ENCODE measurements at regions not wholly inside any gene's neighbourhood (a gene's known extent, or its start where the extent isn't known, plus 50 kb on each side); places are given as distances from the start of the nearest gene placed in this dataset.

DNA sequence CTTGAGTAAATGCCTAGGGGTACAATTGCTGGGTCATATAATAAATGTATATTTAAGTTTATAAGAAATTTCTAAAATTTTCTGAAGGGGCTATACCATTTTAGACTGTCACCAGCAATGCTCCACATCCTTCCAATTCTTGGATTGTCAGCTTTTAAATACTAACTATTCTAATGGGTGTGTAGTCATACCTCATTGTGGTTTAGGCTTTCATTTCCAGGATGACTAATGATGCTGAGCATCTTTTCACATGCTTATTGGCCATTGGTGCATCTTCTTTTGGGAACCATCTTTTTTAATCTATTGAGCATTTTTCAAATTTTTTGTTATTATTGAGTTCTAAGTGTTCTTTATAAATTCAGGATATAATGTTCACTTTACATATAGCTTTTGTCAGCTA is 52.5 kb upstream of the CORO2B start:
- TF ChIP-seq FOS (IDR thresholded peaks at IDR 0.05; ENCODE audit: borderline replicate concordance, insufficient read depth, low read length) (no peak), POLR2AphosphoS5 (IDR thresholded peaks at IDR 0.05; ENCODE audit: insufficient read depth, low read depth, low read length) (no peak), MYC (IDR thresholded peaks at IDR 0.05; ENCODE audit: low read depth, low read length) (no peak), EZH2 (IDR thresholded peaks at IDR 0.05; ENCODE audit: borderline replicate concordance, low read depth, low read length, severe bottlenecking) (no peak), GATA2 (IDR thresholded peaks at IDR 0.05; ENCODE audit: insufficient read depth, insufficient read length, low read depth, low read length) (no peak), POLR2A (IDR thresholded peaks at IDR 0.05; ENCODE audit: low read depth, low read length) (no peak), JUN (IDR thresholded peaks at IDR 0.05; ENCODE audit: borderline replicate concordance, insufficient read depth, insufficient read length, low read depth) (no peak)
- TF ChIP-seq, protein P1, sequence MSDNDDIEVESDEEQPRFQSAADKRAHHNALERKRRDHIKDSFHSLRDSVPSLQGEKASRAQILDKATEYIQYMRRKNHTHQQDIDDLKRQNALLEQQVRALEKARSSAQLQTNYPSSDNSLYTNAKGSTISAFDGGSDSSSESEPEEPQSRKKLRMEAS (IDR thresholded peaks at IDR 0.05; ENCODE audit: insufficient read depth, insufficient read length), result no peak
- TF ChIP-seq, protein P2, sequence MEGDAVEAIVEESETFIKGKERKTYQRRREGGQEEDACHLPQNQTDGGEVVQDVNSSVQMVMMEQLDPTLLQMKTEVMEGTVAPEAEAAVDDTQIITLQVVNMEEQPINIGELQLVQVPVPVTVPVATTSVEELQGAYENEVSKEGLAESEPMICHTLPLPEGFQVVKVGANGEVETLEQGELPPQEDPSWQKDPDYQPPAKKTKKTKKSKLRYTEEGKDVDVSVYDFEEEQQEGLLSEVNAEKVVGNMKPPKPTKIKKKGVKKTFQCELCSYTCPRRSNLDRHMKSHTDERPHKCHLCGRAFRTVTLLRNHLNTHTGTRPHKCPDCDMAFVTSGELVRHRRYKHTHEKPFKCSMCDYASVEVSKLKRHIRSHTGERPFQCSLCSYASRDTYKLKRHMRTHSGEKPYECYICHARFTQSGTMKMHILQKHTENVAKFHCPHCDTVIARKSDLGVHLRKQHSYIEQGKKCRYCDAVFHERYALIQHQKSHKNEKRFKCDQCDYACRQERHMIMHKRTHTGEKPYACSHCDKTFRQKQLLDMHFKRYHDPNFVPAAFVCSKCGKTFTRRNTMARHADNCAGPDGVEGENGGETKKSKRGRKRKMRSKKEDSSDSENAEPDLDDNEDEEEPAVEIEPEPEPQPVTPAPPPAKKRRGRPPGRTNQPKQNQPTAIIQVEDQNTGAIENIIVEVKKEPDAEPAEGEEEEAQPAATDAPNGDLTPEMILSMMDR (IDR thresholded peaks at IDR 0.05; ENCODE audit: extremely low read depth in 1 of 2, insufficient read depth in 1 of 2, low read depth in 1 of 2, low read length in 2 of 2), result no peak
- Histone ChIP-seq H3K4me2 (ENCODE audit: insufficient read depth, low read length) (no peak overlapping the region), H3K9me3 (replicated peaks; ENCODE audit: control insufficient read depth, insufficient read depth, low read length) (no peaks in the 10 kb centered on the region), H3K4me1 (ENCODE audit: control insufficient read depth, extremely low read depth, insufficient read depth, low read length) (peaks cover 7% of the 10 kb centered on the region), H3K9me1 (replicated peaks; ENCODE audit: control insufficient read depth, extremely low read depth, insufficient read depth, low read length) (no peaks in the 10 kb centered on the region), H3K36me3 (ENCODE audit: control insufficient read depth in 2 of 2, extremely low read depth in 1 of 2, insufficient read depth in 2 of 2, low read length in 2 of 2) (no peaks in the 10 kb centered on the region), H3K79me2 (ENCODE audit: control insufficient read depth, insufficient read depth, low read length) (no peaks in the 10 kb centered on the region), H3K27ac (ENCODE audit: insufficient read depth, low read depth, low read length) (no peak overlapping the region), H3K4me3 (replicated peaks in 1 of 3; ENCODE audit: insufficient read depth in 1 of 3, low read depth in 1 of 3, low read length in 3 of 3) (no peak overlapping the region), H4K20me1 (replicated peaks; ENCODE audit: control insufficient read depth, extremely low read depth, insufficient read depth, low read length) (no peaks in the 10 kb centered on the region), H3K9ac (replicated peaks; ENCODE audit: extremely low read depth, insufficient read depth, low read length) (no peak overlapping the region), H2AFZ (ENCODE audit: low read depth, low read length) (no peak overlapping the region), H3K27me3 (ENCODE audit: control insufficient read depth in 2 of 2, insufficient read depth in 2 of 2, low read length in 2 of 2) (peaks cover 4 to 8% of the 10 kb centered on the region in 2 experiments)
- intact Hi-C loops (cut with micrococcal nuclease) (no loop called here), dilution Hi-C loops (cut with MboI; ENCODE audit: extremely low pct_ligation_motif_present, low sequenced_read_pairs) (no loop called here)
- DNase-seq (ENCODE audit: low read depth, low spot score) (no peak), FAIRE-seq (no peak)
- BruUV-seq (replicated peaks), result no TSS peak
- ChIA-PET POLR2A (no interaction called here), CTCF (interaction anchor here (1.0 to 1.4 kb wide), 2 partner anchors 24 to 28 kb away, joined by 4 read pairs; no protein-coding TSS in a partner anchor)

All from endothelial cell of umbilical vein (primary cell).